ENCODE measurements at regions not wholly inside any gene's neighbourhood (a gene's known extent, or its start where the extent isn't known, plus 50 kb on each side); places are given as distances from the start of the nearest gene placed in this dataset.

DNA sequence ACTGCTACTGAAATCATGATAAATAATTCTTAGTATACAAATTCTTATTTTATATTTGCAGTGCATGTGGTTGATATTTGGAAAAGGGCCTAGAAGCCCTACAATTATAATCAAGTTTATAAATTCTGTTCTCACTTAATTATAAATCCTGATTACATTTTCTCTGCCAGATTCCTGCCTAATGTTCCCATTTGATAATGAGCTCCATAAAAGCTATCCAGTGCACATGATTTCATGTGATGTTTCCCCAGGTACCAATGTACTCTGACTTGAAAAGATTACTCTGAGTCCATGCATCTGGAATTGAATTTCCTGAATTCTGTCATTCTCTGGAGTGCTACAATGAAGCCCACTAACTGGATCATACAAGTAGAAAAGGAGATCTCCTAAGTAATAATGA lies 292.2 kb downstream of the FRK start:
- TF ChIP-seq JUND (IDR thresholded peaks at IDR 0.05; ENCODE audit: low read length) (no peak), POLR2A (IDR thresholded peaks at IDR 0.05; ENCODE audit: control extremely low read depth in 1 of 2, low read depth in 2 of 2, low read length in 2 of 2) (no peak), CEBPB (IDR thresholded peaks at IDR 0.05; ENCODE audit: low read depth, low read length) (no peak), ZNF274 (IDR thresholded peaks at IDR 0.05; ENCODE audit: borderline replicate concordance, extremely low read depth, low read length) (no peak), MAFK (IDR thresholded peaks at IDR 0.05; ENCODE audit: low read depth, low read length) (no peak), SP2 (IDR thresholded peaks at IDR 0.05; ENCODE audit: low read length) (no peak), EP300 (IDR thresholded peaks at IDR 0.05; ENCODE audit: borderline replicate concordance in 1 of 2, low read depth in 2 of 2, low read length in 2 of 2) (no peak), EZH2 (IDR thresholded peaks at IDR 0.05; ENCODE audit: low read depth, low read length, severe bottlenecking) (no peak), POLR2AphosphoS5 (IDR thresholded peaks at IDR 0.05; ENCODE audit: low read depth, low read length) (no peak), CHD2 (IDR thresholded peaks at IDR 0.05; ENCODE audit: low read length) (no peak), RAD21 (IDR thresholded peaks at IDR 0.05 in 1 of 2, conservative IDR thresholded peaks at IDR 0.05 in 1 of 2; ENCODE audit: low read depth in 2 of 2, low read length in 2 of 2) (no peak)
- TF ChIP-seq, protein P1, sequence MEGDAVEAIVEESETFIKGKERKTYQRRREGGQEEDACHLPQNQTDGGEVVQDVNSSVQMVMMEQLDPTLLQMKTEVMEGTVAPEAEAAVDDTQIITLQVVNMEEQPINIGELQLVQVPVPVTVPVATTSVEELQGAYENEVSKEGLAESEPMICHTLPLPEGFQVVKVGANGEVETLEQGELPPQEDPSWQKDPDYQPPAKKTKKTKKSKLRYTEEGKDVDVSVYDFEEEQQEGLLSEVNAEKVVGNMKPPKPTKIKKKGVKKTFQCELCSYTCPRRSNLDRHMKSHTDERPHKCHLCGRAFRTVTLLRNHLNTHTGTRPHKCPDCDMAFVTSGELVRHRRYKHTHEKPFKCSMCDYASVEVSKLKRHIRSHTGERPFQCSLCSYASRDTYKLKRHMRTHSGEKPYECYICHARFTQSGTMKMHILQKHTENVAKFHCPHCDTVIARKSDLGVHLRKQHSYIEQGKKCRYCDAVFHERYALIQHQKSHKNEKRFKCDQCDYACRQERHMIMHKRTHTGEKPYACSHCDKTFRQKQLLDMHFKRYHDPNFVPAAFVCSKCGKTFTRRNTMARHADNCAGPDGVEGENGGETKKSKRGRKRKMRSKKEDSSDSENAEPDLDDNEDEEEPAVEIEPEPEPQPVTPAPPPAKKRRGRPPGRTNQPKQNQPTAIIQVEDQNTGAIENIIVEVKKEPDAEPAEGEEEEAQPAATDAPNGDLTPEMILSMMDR (IDR thresholded peaks at IDR 0.05; ENCODE audit: control extremely low read depth in 1 of 3, insufficient read depth in 1 of 3, low read depth in 1 of 3, low read length in 3 of 3): no peak
